SK-N-SH treated with all-trans-retinoic acid at 6 μM for 48 hours (cell line): ENCODE measurements at regions not wholly inside any gene's neighbourhood (a gene's known extent, or its start where the extent isn't known, plus 50 kb on each side); places are given as distances from the start of the nearest gene placed in this dataset.

Experiments used
- ATAC-seq: fragments of 200-7000 bp; cut with Tn5 transposase; 3 replicates; pipeline ENCODE4 v1.9.1; 2020; ENCODE audit warnings: mild to moderate bottlenecking, moderate library complexity
- ARNTL ChIP-seq: fragments of 450-650 bp; formaldehyde crosslinking; IDR thresholded peaks from 2 replicates; pipeline ENCODE4 v1.5.0; 2020; ENCODE audit warnings: low read depth, mild to moderate bottlenecking, moderate library complexity, borderline replicate concordance
- BACH2 ChIP-seq: fragments of 250-450 bp; sonication (Bioruptor Pico); IDR thresholded peaks from 2 replicates; pipeline ENCODE4 v1.9.0; 2021; ENCODE audit warnings: mild to moderate bottlenecking, borderline replicate concordance
- CREB5 ChIP-seq: fragments of 250-450 bp; sonication (Bioruptor Pico); IDR thresholded peaks from 2 replicates; pipeline ENCODE4 v1.5.1; 2020; ENCODE audit warnings: low read depth, mild to moderate bottlenecking, moderate library complexity
- CSDC2 ChIP-seq: fragments of 250-450 bp; sonication (Bioruptor Pico); IDR thresholded peaks from 2 replicates; pipeline ENCODE4 v1.5.0; 2020; ENCODE audit warnings: mild to moderate bottlenecking, moderate library complexity
- ESRRG ChIP-seq: fragments of 250-450 bp; sonication (Bioruptor Pico); IDR thresholded peaks from 2 replicates; pipeline ENCODE4 v1.6.1; 2021; ENCODE audit warnings: mild to moderate bottlenecking
- GLIS3 ChIP-seq: fragments of 250-450 bp; sonication (Bioruptor Pico); IDR thresholded peaks from 2 replicates; pipeline ENCODE4 v1.5.0; 2020; ENCODE audit warnings: mild to moderate bottlenecking, moderate library complexity
- ISL1 ChIP-seq: fragments of 250-450 bp; sonication (Bioruptor Pico); IDR thresholded peaks from 2 replicates; pipeline ENCODE4 v2.1.2; 2022; ENCODE audit warnings: mild to moderate bottlenecking, moderate library complexity
- OSR1 ChIP-seq: fragments of 250-450 bp; sonication (Bioruptor Pico); IDR thresholded peaks from 2 replicates; pipeline ENCODE4 v1.8.0; 2022; ENCODE audit warnings: moderate library complexity, mild to moderate bottlenecking, inconsistent platforms
- PPARA ChIP-seq: fragments of 250-450 bp; sonication (Bioruptor Pico); IDR thresholded peaks from 2 replicates; pipeline ENCODE4 v1.5.0; 2020; ENCODE audit warnings: mild to moderate bottlenecking, borderline replicate concordance
- RARB ChIP-seq: fragments of 250-450 bp; sonication (Bioruptor Pico); IDR thresholded peaks from 2 replicates; pipeline ENCODE4 v1.8.0; 2021; ENCODE audit warnings: mild to moderate bottlenecking, moderate library complexity
- SNAI2 ChIP-seq: fragments of 250-450 bp; sonication (Bioruptor Pico); IDR thresholded peaks from 2 replicates; pipeline ENCODE4 v1.5.0; 2020; ENCODE audit warnings: mild to moderate bottlenecking, moderate library complexity
- TCF4 ChIP-seq: fragments of 250-450 bp; sonication (Bioruptor Pico); IDR thresholded peaks from 2 replicates; pipeline ENCODE4 v1.8.0; 2021; ENCODE audit warnings: mild to moderate bottlenecking, moderate library complexity, borderline replicate concordance
- TOX ChIP-seq: fragments of 250-450 bp; sonication (Bioruptor Pico); IDR thresholded peaks from 2 replicates; pipeline ENCODE4 v1.8.0; 2021; ENCODE audit warnings: mild to moderate bottlenecking, moderate library complexity, borderline replicate concordance
- ZC3H10 ChIP-seq: fragments of 250-450 bp; sonication (Bioruptor Pico); IDR thresholded peaks from 2 replicates; pipeline ENCODE4 v1.5.1; 2021; ENCODE audit warnings: mild to moderate bottlenecking, moderate library complexity
- ZFP3 ChIP-seq: fragments of 250-450 bp; sonication (Bioruptor Pico); IDR thresholded peaks from 2 replicates; pipeline ENCODE4 v1.5.0; 2020; ENCODE audit warnings: mild to moderate bottlenecking, moderate library complexity
- ZNF565 ChIP-seq: fragments of 450-650 bp; formaldehyde crosslinking; conservative IDR thresholded peaks from 2 replicates; pipeline ENCODE4 v1.5.0; 2020; ENCODE audit warnings: low read depth, mild to moderate bottlenecking, moderate library complexity
- ZNF8 ChIP-seq: fragments of 450-650 bp; formaldehyde crosslinking; IDR thresholded peaks from 2 replicates; pipeline ENCODE4 v1.5.0; 2020; ENCODE audit warnings: mild to moderate bottlenecking, moderate library complexity
- TF ChIP-seq, protein P1 (sequence below): fragments of 250-450 bp; sonication (Bioruptor Pico); IDR thresholded peaks from 2 replicates; pipeline ENCODE4 v1.5.0; 2020; ENCODE audit warnings: mild to moderate bottlenecking, moderate library complexity
- TF ChIP-seq, protein P2 (sequence below): fragments of 250-450 bp; sonication (Bioruptor Pico); IDR thresholded peaks from 2 replicates; pipeline ENCODE4 v1.8.0; 2020; ENCODE audit warnings: mild to moderate bottlenecking, moderate library complexity, borderline replicate concordance
- TF ChIP-seq, protein P3 (sequence below): fragments of 250-450 bp; sonication (Bioruptor Pico); IDR thresholded peaks from 2 replicates; pipeline ENCODE4 v1.8.0; 2021; ENCODE audit warnings: low read depth, mild to moderate bottlenecking, moderate library complexity, borderline replicate concordance

- no peak for ATAC-seq
- TF ChIP-seq, protein P1, sequence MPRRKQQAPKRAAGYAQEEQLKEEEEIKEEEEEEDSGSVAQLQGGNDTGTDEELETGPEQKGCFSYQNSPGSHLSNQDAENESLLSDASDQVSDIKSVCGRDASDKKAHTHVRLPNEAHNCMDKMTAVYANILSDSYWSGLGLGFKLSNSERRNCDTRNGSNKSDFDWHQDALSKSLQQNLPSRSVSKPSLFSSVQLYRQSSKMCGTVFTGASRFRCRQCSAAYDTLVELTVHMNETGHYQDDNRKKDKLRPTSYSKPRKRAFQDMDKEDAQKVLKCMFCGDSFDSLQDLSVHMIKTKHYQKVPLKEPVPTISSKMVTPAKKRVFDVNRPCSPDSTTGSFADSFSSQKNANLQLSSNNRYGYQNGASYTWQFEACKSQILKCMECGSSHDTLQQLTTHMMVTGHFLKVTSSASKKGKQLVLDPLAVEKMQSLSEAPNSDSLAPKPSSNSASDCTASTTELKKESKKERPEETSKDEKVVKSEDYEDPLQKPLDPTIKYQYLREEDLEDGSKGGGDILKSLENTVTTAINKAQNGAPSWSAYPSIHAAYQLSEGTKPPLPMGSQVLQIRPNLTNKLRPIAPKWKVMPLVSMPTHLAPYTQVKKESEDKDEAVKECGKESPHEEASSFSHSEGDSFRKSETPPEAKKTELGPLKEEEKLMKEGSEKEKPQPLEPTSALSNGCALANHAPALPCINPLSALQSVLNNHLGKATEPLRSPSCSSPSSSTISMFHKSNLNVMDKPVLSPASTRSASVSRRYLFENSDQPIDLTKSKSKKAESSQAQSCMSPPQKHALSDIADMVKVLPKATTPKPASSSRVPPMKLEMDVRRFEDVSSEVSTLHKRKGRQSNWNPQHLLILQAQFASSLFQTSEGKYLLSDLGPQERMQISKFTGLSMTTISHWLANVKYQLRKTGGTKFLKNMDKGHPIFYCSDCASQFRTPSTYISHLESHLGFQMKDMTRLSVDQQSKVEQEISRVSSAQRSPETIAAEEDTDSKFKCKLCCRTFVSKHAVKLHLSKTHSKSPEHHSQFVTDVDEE (CRISPR knock-in tag): no peak
- no peak for TF ChIP-seq TOX (CRISPR knock-in tag)
- no peak for TF ChIP-seq BACH2 (CRISPR knock-in tag)
- no peak for TF ChIP-seq ESRRG (CRISPR knock-in tag)
- TF ChIP-seq ARNTL (CRISPR knock-in tag): no peak
- no peak for TF ChIP-seq ISL1 (CRISPR knock-in tag)
- no peak for TF ChIP-seq ZFP3 (CRISPR knock-in tag)
Observed at GRCh38 chr12:131528144-131528543, 182.7 kb upstream of the SFSWAP start.

GRCh38 chr12:131528667-131529066 lies 182.2 kb upstream of the SFSWAP start:
- ATAC-seq: no peak
- no peak for TF ChIP-seq ESRRG (CRISPR knock-in tag)
- TF ChIP-seq ARNTL (CRISPR knock-in tag): no peak
- no peak for TF ChIP-seq ISL1 (CRISPR knock-in tag)
- no peak for TF ChIP-seq ZNF8 (CRISPR knock-in tag)
- no peak for TF ChIP-seq ZFP3 (CRISPR knock-in tag)
- TF ChIP-seq CSDC2: no peak
- TF ChIP-seq TCF4: no peak
- no peak for TF ChIP-seq OSR1 (CRISPR knock-in tag)
- TF ChIP-seq BACH2 (CRISPR knock-in tag): no peak
- TF ChIP-seq CREB5 (CRISPR knock-in tag): no peak
- TF ChIP-seq RARB (CRISPR knock-in tag): no peak
- no peak for TF ChIP-seq ZC3H10 (CRISPR knock-in tag)
- TF ChIP-seq, protein P2, sequence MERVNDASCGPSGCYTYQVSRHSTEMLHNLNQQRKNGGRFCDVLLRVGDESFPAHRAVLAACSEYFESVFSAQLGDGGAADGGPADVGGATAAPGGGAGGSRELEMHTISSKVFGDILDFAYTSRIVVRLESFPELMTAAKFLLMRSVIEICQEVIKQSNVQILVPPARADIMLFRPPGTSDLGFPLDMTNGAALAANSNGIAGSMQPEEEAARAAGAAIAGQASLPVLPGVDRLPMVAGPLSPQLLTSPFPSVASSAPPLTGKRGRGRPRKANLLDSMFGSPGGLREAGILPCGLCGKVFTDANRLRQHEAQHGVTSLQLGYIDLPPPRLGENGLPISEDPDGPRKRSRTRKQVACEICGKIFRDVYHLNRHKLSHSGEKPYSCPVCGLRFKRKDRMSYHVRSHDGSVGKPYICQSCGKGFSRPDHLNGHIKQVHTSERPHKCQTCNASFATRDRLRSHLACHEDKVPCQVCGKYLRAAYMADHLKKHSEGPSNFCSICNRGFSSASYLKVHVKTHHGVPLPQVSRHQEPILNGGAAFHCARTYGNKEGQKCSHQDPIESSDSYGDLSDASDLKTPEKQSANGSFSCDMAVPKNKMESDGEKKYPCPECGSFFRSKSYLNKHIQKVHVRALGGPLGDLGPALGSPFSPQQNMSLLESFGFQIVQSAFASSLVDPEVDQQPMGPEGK (CRISPR knock-in tag): no peak
- no peak for TF ChIP-seq GLIS3 (CRISPR knock-in tag)
- TF ChIP-seq TOX (CRISPR knock-in tag): no peak
- TF ChIP-seq, protein P3, sequence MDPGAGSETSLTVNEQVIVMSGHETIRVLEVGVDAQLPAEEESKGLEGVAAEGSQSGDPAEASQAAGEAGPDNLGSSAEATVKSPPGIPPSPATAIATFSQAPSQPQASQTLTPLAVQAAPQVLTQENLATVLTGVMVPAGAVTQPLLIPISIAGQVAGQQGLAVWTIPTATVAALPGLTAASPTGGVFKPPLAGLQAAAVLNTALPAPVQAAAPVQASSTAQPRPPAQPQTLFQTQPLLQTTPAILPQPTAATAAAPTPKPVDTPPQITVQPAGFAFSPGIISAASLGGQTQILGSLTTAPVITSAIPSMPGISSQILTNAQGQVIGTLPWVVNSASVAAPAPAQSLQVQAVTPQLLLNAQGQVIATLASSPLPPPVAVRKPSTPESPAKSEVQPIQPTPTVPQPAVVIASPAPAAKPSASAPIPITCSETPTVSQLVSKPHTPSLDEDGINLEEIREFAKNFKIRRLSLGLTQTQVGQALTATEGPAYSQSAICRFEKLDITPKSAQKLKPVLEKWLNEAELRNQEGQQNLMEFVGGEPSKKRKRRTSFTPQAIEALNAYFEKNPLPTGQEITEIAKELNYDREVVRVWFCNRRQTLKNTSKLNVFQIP (CRISPR knock-in tag): no peak

GRCh38 chr12:131529196-131530040 lies 181.5 kb upstream of the SFSWAP start:
- no peak for ATAC-seq
- TF ChIP-seq SNAI2 (CRISPR knock-in tag) (no peak), OSR1 (CRISPR knock-in tag) (no peak), GLIS3 (CRISPR knock-in tag) (no peak), ISL1 (CRISPR knock-in tag) (no peak)

DNA sequence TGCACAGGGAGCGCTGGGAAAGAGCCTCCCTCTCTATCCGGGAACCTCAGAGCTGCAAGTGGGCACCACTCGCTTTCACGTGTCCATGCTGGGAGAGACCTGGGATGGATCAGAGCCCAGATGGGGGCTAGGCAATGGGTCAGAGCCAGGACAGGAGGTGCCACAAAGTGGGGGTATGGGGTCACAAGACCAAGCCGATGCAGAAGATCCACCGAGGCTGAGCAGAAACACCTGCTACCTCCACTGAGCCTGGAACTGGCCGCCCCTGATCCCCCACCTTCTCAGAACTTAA lies 180.9 kb upstream of the SFSWAP start:
- no peak for ATAC-seq
- TF ChIP-seq, protein P2 (CRISPR knock-in tag): no peak
- no peak for TF ChIP-seq PPARA
- TF ChIP-seq ZC3H10 (CRISPR knock-in tag): no peak
- TF ChIP-seq CREB5 (CRISPR knock-in tag): no peak
- no peak for TF ChIP-seq TOX (CRISPR knock-in tag)
- no peak for TF ChIP-seq ISL1 (CRISPR knock-in tag)
- no peak for TF ChIP-seq ZNF565 (CRISPR knock-in tag)
- TF ChIP-seq BACH2 (CRISPR knock-in tag): no peak
- TF ChIP-seq, protein P1 (CRISPR knock-in tag): no peak
